Astrocyte (in vitro differentiated cells and primary cell): ENCODE measurements at regions not wholly inside any gene's neighbourhood (a gene's known extent, or its start where the extent isn't known, plus 50 kb on each side); places are given as distances from the start of the nearest gene placed in this dataset.

Experiments
- DNase-seq: peaks from one replicate; pipeline ENCODE4 v3.0.0-alpha.2; 2010; ENCODE audit warnings: low read depth
- FAIRE-seq: peaks from 2 replicates; lab custom pipeline; 2011; peaks lifted over from hg19 to GRCh38; lab: Jason Lieb, UNC
- H2AFZ ChIP-seq: 2 replicates; pipeline ENCODE4 v1.6.0; 2012; ENCODE audit warnings: low read depth, low read length, inconsistent platforms
- H3K27ac ChIP-seq: 2 replicates; pipeline ENCODE4 v1.5.1; 2011; ENCODE audit warnings: low read depth, low read length, inconsistent platforms
- H3K27me3 ChIP-seq: 2 replicates; pipeline ENCODE4 v1.6.0; 2011; ENCODE audit warnings: low read length, inconsistent platforms; ENCODE audit not compliant: insufficient read depth
- H3K36me3 ChIP-seq: 2 replicates; pipeline ENCODE4 v1.5.1; 2011; ENCODE audit warnings: low read length, inconsistent platforms; ENCODE audit not compliant: insufficient read depth
- H3K4me1 ChIP-seq: 2 replicates; pipeline ENCODE4 v1.5.1; 2011; ENCODE audit warnings: low read length, inconsistent platforms; ENCODE audit not compliant: insufficient read depth
- H3K4me2 ChIP-seq: 2 replicates; pipeline ENCODE4 v1.6.0; 2012; ENCODE audit warnings: low read length, inconsistent platforms
- H3K4me3 ChIP-seq: 2 replicates; pipeline ENCODE4 v1.5.1; 2011; ENCODE audit warnings: low read depth, mild to moderate bottlenecking, low read length, inconsistent platforms; ENCODE audit not compliant: insufficient read depth
- H3K79me2 ChIP-seq: 2 replicates; pipeline ENCODE4 v1.6.0; 2012; ENCODE audit warnings: mild to moderate bottlenecking, low read length, inconsistent platforms; ENCODE audit not compliant: insufficient read depth
- H3K9ac ChIP-seq: 2 replicates; pipeline ENCODE4 v1.6.0; 2012; ENCODE audit warnings: mild to moderate bottlenecking, low read length, inconsistent platforms
- H3K9me3 ChIP-seq: 2 replicates; pipeline ENCODE4 v1.5.1; 2012; ENCODE audit warnings: low read depth, mild to moderate bottlenecking, low read length, inconsistent platforms; ENCODE audit not compliant: insufficient read depth
- H4K20me1 ChIP-seq: 2 replicates; pipeline ENCODE4 v1.6.0; 2012; ENCODE audit warnings: low read length, inconsistent platforms; ENCODE audit not compliant: insufficient read depth
- H3K27ac Mint-ChIP-seq: one replicate; pipeline ENCODE4 v1.8.0; 2021; ENCODE audit warnings: mild to moderate bottlenecking, mixed read lengths; ENCODE audit not compliant: unreplicated experiment
- H3K27me3 Mint-ChIP-seq: one replicate; pipeline ENCODE4 v1.8.0; 2021; ENCODE audit warnings: low read depth, mixed read lengths; ENCODE audit not compliant: unreplicated experiment
- H3K36me3 Mint-ChIP-seq: one replicate; pipeline ENCODE4 v1.8.0; 2021; ENCODE audit warnings: low read depth, mixed read lengths; ENCODE audit not compliant: unreplicated experiment
- H3K4me1 Mint-ChIP-seq: one replicate; pipeline ENCODE4 v1.8.0; 2021; ENCODE audit warnings: low read depth, mixed read lengths; ENCODE audit not compliant: unreplicated experiment
- H3K4me3 Mint-ChIP-seq: one replicate; pipeline ENCODE4 v1.8.0; 2021; ENCODE audit warnings: mild to moderate bottlenecking, moderate library complexity, mixed read lengths; ENCODE audit not compliant: unreplicated experiment
- H3K9me3 Mint-ChIP-seq: one replicate; pipeline ENCODE4 v1.8.0; 2021; ENCODE audit warnings: mild to moderate bottlenecking, mixed read lengths; ENCODE audit not compliant: unreplicated experiment
- EZH2 ChIP-seq: IDR thresholded peaks from 2 replicates; pipeline ENCODE4 v1.6.1; 2012; ENCODE audit warnings: mild to moderate bottlenecking, low read length, inconsistent platforms; ENCODE audit not compliant: insufficient read depth
- TF ChIP-seq, protein P1 (sequence below): IDR thresholded peaks from 2 replicates; pipeline ENCODE4 v1.5.1; 2011; ENCODE audit warnings: low read depth, mild to moderate bottlenecking, inconsistent platforms, low read length, moderate library complexity; ENCODE audit not compliant: insufficient read depth

DNA sequence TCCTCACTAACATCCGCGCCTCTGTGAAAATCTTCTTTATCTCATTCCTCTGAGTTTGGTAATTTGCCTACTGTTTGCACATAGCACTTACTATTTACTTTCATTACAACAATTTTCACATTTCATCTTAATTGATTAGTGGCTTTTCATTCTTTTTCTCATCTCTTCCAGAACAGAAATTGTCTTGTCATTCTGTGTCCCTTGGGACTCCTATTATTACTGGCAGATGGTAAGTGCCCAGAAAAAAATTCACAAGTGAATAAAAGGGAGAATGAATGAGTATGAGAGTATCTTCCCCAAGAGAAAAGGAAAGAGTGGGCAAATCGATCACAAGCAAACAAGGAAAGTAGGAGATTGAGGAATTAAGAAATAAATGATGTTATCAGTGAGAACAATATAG, 876.1 kb downstream of the TLE4 start:
- Histone ChIP-seq H3K9me3 (no peaks in the 10 kb centered on the region), H3K36me3 (no peaks in the 10 kb centered on the region), H3K4me2 (no peak overlapping the region), H3K9ac (no peak overlapping the region), H4K20me1 (no peaks in the 10 kb centered on the region), H2AFZ (no peak overlapping the region), H3K27me3 (no peaks in the 10 kb centered on the region), H3K27ac (no peak overlapping the region), H3K4me3 (no peak overlapping the region), H3K4me1 (no peaks in the 10 kb centered on the region), H3K79me2 (no peaks in the 10 kb centered on the region)
- H3K4me3 Mint-ChIP-seq: no peak overlapping the region
- H3K4me1 Mint-ChIP-seq: no peaks in the 10 kb centered on the region
- no peaks in the 10 kb centered on the region for H3K9me3 Mint-ChIP-seq
- no peaks in the 10 kb centered on the region for H3K36me3 Mint-ChIP-seq
- no peaks in the 10 kb centered on the region for H3K27me3 Mint-ChIP-seq
- DNase-seq (no peak), FAIRE-seq (no peak)
- H3K27ac Mint-ChIP-seq: no peak overlapping the region
- TF ChIP-seq EZH2: no peak
- TF ChIP-seq, protein P1, sequence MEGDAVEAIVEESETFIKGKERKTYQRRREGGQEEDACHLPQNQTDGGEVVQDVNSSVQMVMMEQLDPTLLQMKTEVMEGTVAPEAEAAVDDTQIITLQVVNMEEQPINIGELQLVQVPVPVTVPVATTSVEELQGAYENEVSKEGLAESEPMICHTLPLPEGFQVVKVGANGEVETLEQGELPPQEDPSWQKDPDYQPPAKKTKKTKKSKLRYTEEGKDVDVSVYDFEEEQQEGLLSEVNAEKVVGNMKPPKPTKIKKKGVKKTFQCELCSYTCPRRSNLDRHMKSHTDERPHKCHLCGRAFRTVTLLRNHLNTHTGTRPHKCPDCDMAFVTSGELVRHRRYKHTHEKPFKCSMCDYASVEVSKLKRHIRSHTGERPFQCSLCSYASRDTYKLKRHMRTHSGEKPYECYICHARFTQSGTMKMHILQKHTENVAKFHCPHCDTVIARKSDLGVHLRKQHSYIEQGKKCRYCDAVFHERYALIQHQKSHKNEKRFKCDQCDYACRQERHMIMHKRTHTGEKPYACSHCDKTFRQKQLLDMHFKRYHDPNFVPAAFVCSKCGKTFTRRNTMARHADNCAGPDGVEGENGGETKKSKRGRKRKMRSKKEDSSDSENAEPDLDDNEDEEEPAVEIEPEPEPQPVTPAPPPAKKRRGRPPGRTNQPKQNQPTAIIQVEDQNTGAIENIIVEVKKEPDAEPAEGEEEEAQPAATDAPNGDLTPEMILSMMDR: no peak

DNA sequence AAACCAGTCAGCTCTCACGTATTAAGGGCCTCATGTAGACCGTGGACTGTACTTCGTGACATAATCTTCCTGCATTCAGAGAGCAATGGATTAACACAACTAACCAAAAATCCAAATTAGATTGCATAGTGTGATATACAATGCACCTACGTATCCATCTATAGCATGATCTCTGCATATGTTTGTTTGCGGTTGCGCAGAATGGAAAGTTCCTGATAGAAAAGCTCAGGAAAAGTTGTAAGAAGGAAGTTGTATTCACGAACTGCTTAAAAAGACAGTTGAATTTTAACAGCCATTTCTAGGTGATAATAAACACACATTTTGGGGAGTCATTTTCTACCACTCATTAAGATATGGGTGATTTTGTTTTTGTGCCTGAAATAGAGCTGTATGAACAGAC, 869.0 kb downstream of the TLE4 start:
- no peaks in the 10 kb centered on the region for H3K27me3 Mint-ChIP-seq
- Histone ChIP-seq H3K4me1 (no peaks in the 10 kb centered on the region), H3K4me3 (no peak overlapping the region), H3K36me3 (no peaks in the 10 kb centered on the region), H3K27ac (no peak overlapping the region), H3K9ac (no peak overlapping the region), H3K9me3 (no peaks in the 10 kb centered on the region), H2AFZ (no peak overlapping the region), H3K4me2 (no peak overlapping the region), H3K79me2 (no peaks in the 10 kb centered on the region), H3K27me3 (no peaks in the 10 kb centered on the region), H4K20me1 (no peaks in the 10 kb centered on the region)
- H3K9me3 Mint-ChIP-seq: no peaks in the 10 kb centered on the region
- DNase-seq (no peak), FAIRE-seq (no peak)
- no peak for TF ChIP-seq EZH2
- TF ChIP-seq, protein P1: no peak
- H3K4me1 Mint-ChIP-seq: no peaks in the 10 kb centered on the region
- H3K27ac Mint-ChIP-seq: no peak overlapping the region
- no peaks in the 10 kb centered on the region for H3K36me3 Mint-ChIP-seq
- no peak overlapping the region for H3K4me3 Mint-ChIP-seq

DNA sequence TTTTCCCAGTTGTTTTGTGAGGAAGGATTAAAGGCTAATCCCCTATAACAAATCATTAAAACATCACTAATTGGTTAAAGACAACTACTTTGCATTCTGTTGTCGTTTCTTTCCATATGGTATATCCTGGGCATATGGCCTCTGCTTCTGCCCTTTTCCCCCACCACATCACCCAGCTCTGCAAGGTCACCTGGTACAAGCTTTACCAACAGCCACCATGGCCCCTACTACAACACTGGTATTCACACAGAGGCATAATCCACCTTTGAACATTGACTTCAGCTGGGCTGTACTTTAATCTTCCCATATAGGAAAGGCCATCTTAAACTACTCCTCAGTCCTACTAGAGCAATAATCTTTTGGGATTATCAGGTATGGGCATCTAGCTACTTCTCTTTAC, 866.1 kb downstream of the TLE4 start:
- Histone ChIP-seq H3K27me3 (no peaks in the 10 kb centered on the region), H3K27ac (no peak overlapping the region), H3K9ac (no peak overlapping the region), H3K4me1 (no peaks in the 10 kb centered on the region), H3K9me3 (no peaks in the 10 kb centered on the region), H3K79me2 (no peaks in the 10 kb centered on the region), H3K36me3 (no peaks in the 10 kb centered on the region), H4K20me1 (no peaks in the 10 kb centered on the region), H3K4me2 (no peak overlapping the region), H3K4me3 (no peak overlapping the region), H2AFZ (no peak overlapping the region)
- Mint-ChIP-seq H3K27me3 (no peaks in the 10 kb centered on the region), H3K4me1 (no peaks in the 10 kb centered on the region), H3K27ac (no peak overlapping the region), H3K4me3 (no peak overlapping the region), H3K36me3 (no peaks in the 10 kb centered on the region), H3K9me3 (no peaks in the 10 kb centered on the region)
- no peak for TF ChIP-seq EZH2
- TF ChIP-seq, protein P1: no peak
- DNase-seq: no peak
- no peak for FAIRE-seq
